Gastroesophageal sphincter (tissue), 3 donors: ENCODE measurements at regions not wholly inside any gene's neighbourhood (a gene's known extent, or its start where the extent isn't known, plus 50 kb on each side); places are given as distances from the start of the nearest gene placed in this dataset.

Source experiments
- CTCF ChIP-seq, 4 experiments: fragments of 200-600 bp in 2 of 4; fragments of 450-650 bp in 2 of 4; sonication (generic) in 1 of 4; IDR thresholded peaks; one replicate each; pipeline ENCODE4 v1.5.1; 2017 to 2019; ENCODE audit warnings: antibody characterized with exemption in 4 of 4, mild to moderate bottlenecking in 2 of 4, moderate library complexity in 2 of 4
- POLR2A ChIP-seq, 2 donors: fragments of 450-650 bp; IDR thresholded peaks; one replicate each; pipeline ENCODE4 v1.6.1; 2017; ENCODE audit warnings: antibody characterized with exemption in 2 of 2, mild to moderate bottlenecking in 2 of 2, moderate library complexity in 1 of 2
- POLR2AphosphoS5 ChIP-seq: sonication (generic); formaldehyde crosslinking; IDR thresholded peaks from one replicate; pipeline ENCODE4 v1.6.1; 2017; ENCODE audit warnings: antibody characterized with exemption

GRCh38 chr20:48180618-48181017 is 395.3 kb upstream of the SULF2 start:
- TF ChIP-seq CTCF (IDR thresholded peaks at IDR 0.05) (no peak), POLR2A (IDR thresholded peaks at IDR 0.05) (no peak), POLR2AphosphoS5 (no peak)
